NCI-H146 treated with DMSO at 0.1 percent for 48 hours (cell line): ENCODE measurements at regions not wholly inside any gene's neighbourhood (a gene's known extent, or its start where the extent isn't known, plus 50 kb on each side); places are given as distances from the start of the nearest gene placed in this dataset.

Experiments used
- DNase-seq: peaks from one replicate; lab custom pipeline; 2025; ENCODE audit not compliant: unreplicated experiment; lab: John Stamatoyannopoulos, UW

GRCh38 chr19:29371251-29372090, 154.3 kb upstream of the VSTM2B start:
- no peak for DNase-seq

- DNase-seq = no peak
These were observed 153.7 kb upstream of the VSTM2B start for GRCh38 chr19:29372091-29372415.

GRCh38 chr19:29372461-29372860, 153.3 kb upstream of the VSTM2B start:
- no peak for DNase-seq

GRCh38 chr19:29372921-29373797, 152.6 kb upstream of the VSTM2B start:
- no peak for DNase-seq

GRCh38 chr19:29375429-29376119, 150.2 kb upstream of the VSTM2B start:
- DNase-seq = no peak

- no peak for DNase-seq
These were observed 148.9 kb upstream of the VSTM2B start for GRCh38 chr19:29376855-29377354.

- no peak for DNase-seq
These were observed 147.7 kb upstream of the VSTM2B start for GRCh38 chr19:29378126-29378525.

GRCh38 chr19:29378543-29379080, 147.2 kb upstream of the VSTM2B start:
- DNase-seq = no peak

GRCh38 chr19:29379257-29380021, 146.4 kb upstream of the VSTM2B start:
- DNase-seq = no peak

- DNase-seq = no peak
These were observed 145.2 kb upstream of the VSTM2B start for GRCh38 chr19:29380581-29380980.

GRCh38 chr19:29381353-29382203, 144.2 kb upstream of the VSTM2B start:
- DNase-seq = no peak

- no peak for DNase-seq
These were observed 142.1 kb upstream of the VSTM2B start for GRCh38 chr19:29383696-29384095.

- DNase-seq = no peak
These were observed 141.1 kb upstream of the VSTM2B start for GRCh38 chr19:29384656-29385055.

GRCh38 chr19:29385191-29385795, 140.5 kb upstream of the VSTM2B start:
- no peak for DNase-seq

- no peak for DNase-seq
These were observed 138.8 kb upstream of the VSTM2B start for GRCh38 chr19:29386970-29387369.

- no peak for DNase-seq
These were observed 138.2 kb upstream of the VSTM2B start for GRCh38 chr19:29387586-29387985.

- DNase-seq = no peak
These were observed 136.3 kb upstream of the VSTM2B start for GRCh38 chr19:29389495-29389894.

- no peak for DNase-seq
These were observed 135.1 kb upstream of the VSTM2B start for GRCh38 chr19:29390742-29391141.

- DNase-seq = no peak
These were observed 131.8 kb upstream of the VSTM2B start for GRCh38 chr19:29393915-29394460.
